ENCODE measurements at regions not wholly inside any gene's neighbourhood (a gene's known extent, or its start where the extent isn't known, plus 50 kb on each side); places are given as distances from the start of the nearest gene placed in this dataset.

GRCh38 chr6:169048185-169048864 is 205.3 kb downstream of the THBS2 start:
- no peak for DNase-seq (ENCODE audit: low read depth in 2 of 3, low spot score in 1 of 3)

- DNase-seq (ENCODE audit: low read depth in 2 of 3, low spot score in 1 of 3) = no peak
Observed at GRCh38 chr6:169047345-169047744, 206.3 kb downstream of the THBS2 start.

DNA sequence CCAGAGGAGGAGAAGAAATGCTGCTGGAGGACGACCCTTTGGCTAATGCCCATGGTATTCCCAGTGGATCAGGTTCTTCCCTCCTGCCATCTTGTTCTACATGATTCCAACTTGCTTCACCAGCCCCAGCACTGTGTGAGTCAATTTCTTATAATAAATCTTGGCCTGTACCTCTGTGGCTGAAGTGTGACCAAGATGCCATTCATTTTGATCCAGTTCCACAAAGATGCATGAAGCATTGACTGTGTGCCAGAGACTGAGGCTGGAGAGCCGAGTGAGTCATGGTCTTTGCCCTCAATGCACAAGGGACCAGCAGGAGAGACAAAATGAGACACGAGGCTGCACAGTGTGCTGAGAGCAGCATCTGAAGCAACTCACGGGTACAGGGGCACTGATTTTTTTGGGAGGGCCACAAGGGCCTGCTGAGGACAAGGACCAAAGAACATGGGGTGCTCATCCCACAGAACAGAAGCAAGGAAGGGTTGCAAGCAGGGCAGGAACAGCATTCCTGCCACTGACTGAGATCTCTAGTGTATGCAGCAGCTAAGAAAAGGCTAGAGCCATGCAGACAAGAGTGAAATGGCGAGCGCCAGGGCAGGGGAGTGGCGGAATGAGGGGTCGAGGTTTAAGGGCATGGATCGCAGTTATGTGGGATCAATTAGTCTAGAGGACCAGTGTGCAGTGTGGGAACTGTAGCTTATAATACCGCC is 207.0 kb downstream of the THBS2 start:
- no peak for DNase-seq (ENCODE audit: low read depth in 2 of 3, low spot score in 1 of 3)

GRCh38 chr6:169046021-169046420 is 207.6 kb downstream of the THBS2 start:
- no peak for DNase-seq (ENCODE audit: low read depth in 2 of 3, low spot score in 1 of 3)

DNA sequence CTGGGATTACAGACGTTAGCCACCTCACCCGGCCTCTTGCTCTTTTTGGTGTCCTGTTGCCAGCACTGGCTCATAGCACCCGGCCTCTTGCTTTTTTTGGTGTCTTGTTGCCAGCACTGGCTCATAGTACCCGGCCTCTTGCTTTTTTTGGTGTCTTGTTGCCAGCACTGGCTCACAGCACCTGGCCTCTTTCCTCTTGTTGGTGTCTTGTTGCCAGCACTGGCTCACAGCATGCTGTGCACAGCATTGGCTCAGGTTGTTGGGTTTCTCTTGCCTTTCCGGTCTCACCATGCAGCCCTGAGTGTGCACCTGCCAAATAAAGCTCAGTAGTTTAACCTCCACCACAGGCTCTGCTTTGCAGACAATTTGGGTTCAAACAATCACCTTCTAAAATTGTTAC is 208.2 kb downstream of the THBS2 start:
- no peak for DNase-seq (ENCODE audit: low read depth in 2 of 3, low spot score in 1 of 3)

GRCh38 chr6:169044381-169045230 is 209.0 kb downstream of the THBS2 start:
- DNase-seq (ENCODE audit: low read depth in 2 of 3, low spot score in 1 of 3) = no peak

GRCh38 chr6:169042061-169042460 is 211.6 kb downstream of the THBS2 start:
- no peak for DNase-seq (ENCODE audit: low read depth in 2 of 3, low spot score in 1 of 3)

- no peak for DNase-seq (ENCODE audit: low read depth in 2 of 3, low spot score in 1 of 3)
Observed at GRCh38 chr6:169041078-169041477, 212.6 kb downstream of the THBS2 start.

- no peak for DNase-seq (ENCODE audit: low read depth in 2 of 3, low spot score in 1 of 3)
Observed at GRCh38 chr6:169038691-169039090, 215.0 kb downstream of the THBS2 start.

DNA sequence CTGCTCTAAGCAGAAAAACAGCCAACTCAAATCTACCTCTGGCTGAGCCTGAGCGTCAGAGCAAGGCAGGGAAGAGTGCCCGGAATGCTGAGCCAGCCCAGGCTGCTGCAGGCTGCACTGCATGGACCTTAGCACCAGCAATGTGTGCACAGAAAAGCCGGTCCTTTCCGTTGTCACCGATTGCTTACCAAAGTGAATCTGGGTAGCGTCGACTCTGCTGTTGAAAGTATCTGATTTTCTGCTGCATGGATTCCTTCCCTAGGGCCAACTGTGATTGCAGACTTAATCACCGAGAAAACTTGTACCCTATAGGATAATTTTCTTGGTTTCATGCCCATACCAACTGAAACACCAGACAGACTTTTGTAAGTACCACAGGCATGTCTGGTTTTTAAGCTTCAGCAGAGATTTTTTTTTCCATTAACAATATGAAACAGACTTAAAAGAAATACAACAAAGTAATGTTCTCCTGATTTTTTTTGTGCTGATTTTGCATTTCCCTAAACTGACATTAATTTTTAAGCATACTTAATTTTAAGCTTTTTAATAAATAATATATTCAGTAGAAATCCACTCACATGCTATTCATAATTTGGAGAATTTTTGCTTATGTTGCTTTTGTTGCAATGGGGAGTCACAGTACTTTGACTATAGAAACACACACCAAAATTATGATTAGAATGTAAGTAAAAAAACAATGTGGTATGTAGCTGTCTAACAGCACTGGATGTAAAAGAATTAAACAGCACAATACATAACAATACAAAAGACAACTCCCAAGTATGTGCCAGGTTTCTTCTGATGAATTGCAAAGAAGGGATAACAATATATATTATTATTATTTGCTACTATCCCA is 218.0 kb downstream of the THBS2 start:
- DNase-seq (ENCODE audit: low read depth in 2 of 3, low spot score in 1 of 3) = no peak

DNA sequence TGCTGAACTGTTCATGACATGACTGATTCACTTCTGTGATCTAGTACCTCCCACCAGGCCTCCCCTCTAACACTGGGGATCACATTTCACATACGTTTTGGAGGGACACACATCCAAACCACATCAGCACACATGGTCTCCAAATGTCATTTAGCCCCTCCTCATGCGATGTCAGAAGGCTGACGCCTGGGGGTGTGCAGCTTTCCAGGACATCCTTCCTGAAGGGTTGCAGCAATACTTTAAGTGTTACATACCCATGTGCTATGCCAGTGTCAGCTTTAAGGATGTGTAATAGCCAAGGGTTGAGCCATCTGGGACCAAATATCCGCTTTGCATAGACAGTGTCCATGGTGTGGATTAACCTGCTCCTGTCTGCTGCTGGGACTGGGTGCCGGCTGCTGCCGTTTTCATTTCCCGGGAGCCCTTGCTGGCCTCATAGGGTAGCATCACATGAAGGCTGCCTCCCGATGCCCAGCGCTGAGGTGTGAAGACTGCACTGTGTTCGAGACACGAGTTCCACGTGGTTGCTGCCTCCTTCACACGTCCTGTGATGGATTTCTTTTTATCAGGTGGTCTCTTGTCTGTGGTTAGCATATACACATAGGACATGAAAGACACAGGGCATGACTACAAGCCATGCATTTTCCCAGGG is 219.0 kb downstream of the THBS2 start:
- DNase-seq (ENCODE audit: low read depth in 2 of 3, low spot score in 1 of 3) = no peak

- no peak for DNase-seq (ENCODE audit: low read depth in 2 of 3, low spot score in 1 of 3)
Observed at GRCh38 chr6:169029861-169030260, 223.8 kb downstream of the THBS2 start.

GRCh38 chr6:169028343-169028742 is 225.3 kb downstream of the THBS2 start:
- no peak for DNase-seq (ENCODE audit: low read depth in 2 of 3, low spot score in 1 of 3)

DNA sequence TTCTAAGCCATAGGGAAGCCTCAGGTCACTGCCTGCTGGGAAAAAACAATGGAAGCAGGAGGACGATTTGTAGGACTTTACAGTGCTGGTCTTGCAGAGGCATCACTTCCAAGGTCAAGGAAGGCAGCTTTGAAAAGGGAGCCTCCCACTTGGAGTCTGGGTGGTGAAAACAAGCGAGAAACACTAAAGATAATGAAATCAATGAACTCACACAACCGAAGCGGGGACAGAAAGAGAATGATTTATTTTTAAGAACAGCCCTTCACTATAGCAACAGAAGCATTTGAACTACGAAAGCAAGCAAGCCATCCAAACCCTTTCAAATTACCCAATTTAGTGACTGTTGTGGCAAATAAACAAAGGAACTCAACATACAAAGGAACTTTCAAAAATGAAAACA is 227.5 kb downstream of the THBS2 start:
- DNase-seq (ENCODE audit: low read depth in 2 of 3, low spot score in 1 of 3) = no peak

- DNase-seq (ENCODE audit: low read depth in 2 of 3, low spot score in 1 of 3) = no peak
Observed at GRCh38 chr6:169024047-169024660, 229.5 kb downstream of the THBS2 start.

DNA sequence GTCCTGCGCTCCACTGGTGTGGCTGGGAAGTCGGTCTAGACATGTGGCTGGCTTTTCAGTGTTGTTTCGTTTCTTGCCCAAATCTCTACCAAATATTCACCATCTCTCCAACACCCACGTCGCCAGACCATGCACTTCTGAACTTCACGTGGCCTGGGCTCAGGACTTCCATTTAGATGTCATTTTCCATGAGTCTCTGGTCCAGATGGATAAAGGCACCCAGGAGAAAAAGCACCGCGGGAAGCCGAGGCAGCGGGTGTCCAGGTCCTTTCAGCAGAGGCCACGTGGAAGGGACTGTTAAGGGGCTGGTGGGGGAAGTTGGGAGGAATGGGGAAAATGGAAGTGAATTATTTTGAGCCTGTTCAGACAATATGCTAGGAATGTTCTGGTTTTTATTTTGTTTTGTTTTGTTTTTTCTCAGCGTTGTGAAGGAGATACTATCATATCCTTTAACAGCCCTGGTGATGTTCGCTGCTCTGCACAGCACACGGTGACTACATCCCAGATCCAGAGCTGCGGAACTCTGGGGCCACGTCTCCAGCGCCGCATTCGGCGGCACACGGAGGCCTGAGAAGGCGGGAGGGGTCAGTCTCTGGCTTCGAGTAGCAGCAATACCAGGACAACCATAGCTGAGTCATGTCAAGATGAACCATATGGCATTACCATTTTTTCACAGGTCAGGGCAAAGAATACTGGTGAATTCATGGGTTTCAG is 230.3 kb downstream of the THBS2 start:
- DNase-seq (ENCODE audit: low read depth in 2 of 3, low spot score in 1 of 3) = no peak

- no peak for DNase-seq (ENCODE audit: low read depth in 2 of 3, low spot score in 1 of 3)
Observed at GRCh38 chr6:169022079-169022478, 231.6 kb downstream of the THBS2 start.

DNA sequence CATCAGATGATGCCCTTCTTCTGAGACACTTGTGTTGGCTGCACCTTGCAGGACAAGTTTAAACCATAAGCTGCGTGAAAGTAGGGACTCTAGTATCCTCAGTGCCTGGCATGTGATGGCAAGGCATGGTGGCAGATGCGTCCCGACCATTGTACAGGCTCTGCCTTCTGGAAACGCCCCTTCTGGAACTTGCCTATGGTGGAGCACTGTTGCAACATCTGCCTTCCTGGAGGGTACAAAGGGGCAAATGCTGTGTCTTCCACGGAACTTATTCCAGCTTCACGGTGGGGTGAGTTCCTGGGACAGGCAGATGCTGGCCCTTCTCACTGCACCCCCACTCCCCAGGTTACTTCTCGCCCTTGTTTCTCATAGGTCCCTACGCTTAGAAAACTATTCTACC is 232.8 kb downstream of the THBS2 start:
- DNase-seq (ENCODE audit: low read depth in 2 of 3, low spot score in 1 of 3) = no peak

GRCh38 chr6:169019727-169020491 is 233.7 kb downstream of the THBS2 start:
- DNase-seq (ENCODE audit: low read depth in 2 of 3, low spot score in 1 of 3) = no peak
